ENCODE measurements at regions not wholly inside any gene's neighbourhood (a gene's known extent, or its start where the extent isn't known, plus 50 kb on each side); places are given as distances from the start of the nearest gene placed in this dataset.

DNA sequence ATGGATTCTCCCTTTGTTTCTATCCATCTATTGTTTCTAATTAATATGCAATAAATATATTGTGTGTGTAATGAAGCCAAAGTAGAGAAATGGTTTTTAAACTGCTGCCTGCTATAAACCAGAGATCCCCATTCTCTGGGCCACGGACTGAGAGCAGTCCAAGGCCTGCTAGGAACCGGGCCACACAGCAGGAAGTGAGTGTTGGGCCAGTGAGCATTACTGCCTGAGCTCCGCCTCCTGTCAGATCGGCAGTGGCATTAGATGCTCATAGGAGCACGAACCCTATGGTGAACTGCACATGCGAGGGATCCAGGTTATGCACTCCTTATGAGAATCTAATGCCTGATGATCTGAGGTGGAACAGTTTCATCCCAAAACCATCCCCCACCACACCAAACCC lies 85.2 kb upstream of the POMGNT2 start:
- Mint-ChIP-seq H3K4me1 (peaks cover 22% of the 10 kb centered on the region), H3K4me3 (no peak overlapping the region), H3K36me3 (no peaks in the 10 kb centered on the region), H3K27me3 (ENCODE audit: insufficient read depth, low read depth) (peaks cover 5% of the 10 kb centered on the region), H3K27ac (no peak overlapping the region), H3K9me3 (no peaks in the 10 kb centered on the region)
- Histone ChIP-seq H3K27ac (no peak overlapping the region), H3K4me1 (no peaks in the 10 kb centered on the region), H3K9me3 (ENCODE audit: low read depth) (no peaks in the 10 kb centered on the region), H2AFZ (replicated peaks) (no peak overlapping the region), H3K27me3 (no peaks in the 10 kb centered on the region), H4K20me1 (ENCODE audit: low read depth) (no peaks in the 10 kb centered on the region), H3K4me3 (no peak overlapping the region), H3K36me3 (no peaks in the 10 kb centered on the region), H3K79me2 (ENCODE audit: low read depth) (no peaks in the 10 kb centered on the region), H3K9ac (no peak overlapping the region), H3F3A (ENCODE audit: low read depth) (no peaks in the 10 kb centered on the region), H3K4me2 (no peak overlapping the region)
- DNase-seq (ENCODE audit: low spot score): no peak
- TF ChIP-seq EZH2phosphoT487 (IDR thresholded peaks at IDR 0.05): no peak
- TF ChIP-seq EZH2 (IDR thresholded peaks at IDR 0.05): no peak
- TF ChIP-seq CTCF (IDR thresholded peaks at IDR 0.05): no peak

DNA sequence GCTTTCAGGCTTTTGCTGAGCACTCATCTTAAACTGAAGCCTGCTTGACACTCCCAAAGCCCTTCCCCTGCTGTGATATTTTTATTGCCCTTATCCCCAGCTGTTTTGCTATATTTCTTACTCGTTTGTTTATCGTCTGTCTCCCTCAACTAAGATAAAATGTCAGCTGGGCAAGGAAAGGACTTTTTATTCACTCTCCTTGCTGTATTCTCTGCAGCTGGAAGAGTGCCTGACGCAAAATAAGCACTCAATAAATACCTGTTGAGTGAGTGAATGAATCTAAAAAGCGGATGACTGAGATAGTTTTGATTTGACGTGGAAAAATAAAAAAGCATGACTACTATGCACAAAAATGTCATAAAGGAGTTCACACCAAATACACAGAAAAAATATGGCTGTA lies 84.8 kb upstream of the POMGNT2 start:
- peaks cover 17% of the 10 kb centered on the region for H3K4me1 Mint-ChIP-seq
- no peaks in the 10 kb centered on the region for H3K9me3 Mint-ChIP-seq
- H3K27me3 Mint-ChIP-seq (ENCODE audit: insufficient read depth, low read depth): peaks cover 5% of the 10 kb centered on the region
- no peak overlapping the region for H3K27ac Mint-ChIP-seq
- no peak for DNase-seq (ENCODE audit: low spot score)
- Histone ChIP-seq H3K36me3 (no peaks in the 10 kb centered on the region), H3F3A (ENCODE audit: low read depth) (no peaks in the 10 kb centered on the region), H3K79me2 (ENCODE audit: low read depth) (no peaks in the 10 kb centered on the region), H4K20me1 (ENCODE audit: low read depth) (no peaks in the 10 kb centered on the region), H3K27ac (no peak overlapping the region), H2AFZ (replicated peaks) (no peak overlapping the region), H3K4me2 (no peak overlapping the region), H3K9ac (no peak overlapping the region), H3K4me3 (no peak overlapping the region), H3K27me3 (no peaks in the 10 kb centered on the region), H3K4me1 (no peaks in the 10 kb centered on the region), H3K9me3 (ENCODE audit: low read depth) (no peaks in the 10 kb centered on the region)
- no peak overlapping the region for H3K4me3 Mint-ChIP-seq
- no peaks in the 10 kb centered on the region for H3K36me3 Mint-ChIP-seq
- no peak for TF ChIP-seq CTCF (IDR thresholded peaks at IDR 0.05)
- TF ChIP-seq EZH2 (IDR thresholded peaks at IDR 0.05): no peak
- no peak for TF ChIP-seq EZH2phosphoT487 (IDR thresholded peaks at IDR 0.05)

DNA sequence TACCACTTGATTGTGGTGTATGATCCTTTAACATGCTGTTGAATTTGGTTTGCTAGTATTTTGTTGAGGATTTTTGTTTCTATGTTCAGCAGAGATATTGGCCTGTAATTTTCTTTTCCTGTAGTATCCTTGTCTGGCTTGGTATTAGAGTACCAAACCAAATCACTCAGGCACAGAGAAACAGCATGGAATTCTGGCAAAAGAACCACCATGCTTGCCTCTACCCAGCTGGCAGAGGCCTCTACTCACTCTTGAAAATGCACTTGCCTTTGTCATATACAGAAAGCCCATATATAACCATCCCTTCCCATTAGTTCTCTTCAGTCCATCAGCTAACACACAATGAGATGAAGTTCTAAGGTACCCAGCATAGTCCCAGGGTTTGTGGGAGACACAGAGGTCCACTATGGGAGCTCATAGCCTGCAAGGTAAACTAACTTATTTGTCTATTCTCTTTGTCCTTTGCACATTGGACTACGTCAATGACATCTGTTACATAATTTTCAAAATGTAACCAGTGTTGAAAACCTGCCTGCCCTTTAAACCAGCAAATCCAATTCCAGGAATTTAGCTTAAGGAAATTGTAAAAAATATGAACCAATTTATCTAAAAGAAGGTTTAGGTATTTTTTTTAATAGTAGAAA lies 82.1 kb upstream of the POMGNT2 start:
- H3K27me3 ChIP-seq: no peaks in the 10 kb centered on the region
- no peaks in the 10 kb centered on the region for H4K20me1 ChIP-seq (ENCODE audit: low read depth)
- H2AFZ ChIP-seq (replicated peaks): no peak overlapping the region
- TF ChIP-seq CTCF (IDR thresholded peaks at IDR 0.05) (no peak), EZH2 (IDR thresholded peaks at IDR 0.05) (no peak), EZH2phosphoT487 (IDR thresholded peaks at IDR 0.05) (no peak)
- H3K36me3 ChIP-seq: no peaks in the 10 kb centered on the region
- H3K4me1 ChIP-seq: peaks cover 5% of the 10 kb centered on the region
- DNase-seq (ENCODE audit: low spot score): no peak
- Mint-ChIP-seq H3K4me3 (no peak overlapping the region), H3K36me3 (no peaks in the 10 kb centered on the region), H3K9me3 (no peaks in the 10 kb centered on the region), H3K4me1 (peaks cover 8% of the 10 kb centered on the region), H3K27me3 (ENCODE audit: insufficient read depth, low read depth) (peaks cover 4% of the 10 kb centered on the region), H3K27ac (no peak overlapping the region)
- no peaks in the 10 kb centered on the region for H3F3A ChIP-seq (ENCODE audit: low read depth)
- no peak overlapping the region for H3K4me3 ChIP-seq
- H3K9me3 ChIP-seq (ENCODE audit: low read depth): no peaks in the 10 kb centered on the region
- H3K9ac ChIP-seq: no peak overlapping the region
- H3K79me2 ChIP-seq (ENCODE audit: low read depth): no peaks in the 10 kb centered on the region
- H3K4me2 ChIP-seq: no peak overlapping the region
- H3K27ac ChIP-seq: no peak overlapping the region
